CD4-positive, alpha-beta T cell treated with Interleukin-6 for 4 hours (primary cell): ENCODE measurements at regions not wholly inside any gene's neighbourhood (a gene's known extent, or its start where the extent isn't known, plus 50 kb on each side); places are given as distances from the start of the nearest gene placed in this dataset.

Source experiments
- DNase-seq: peaks from one replicate; pipeline ENCODE4 v3.0.0-alpha.2; 2020; ENCODE audit warnings: mixed read lengths

GRCh38 chr5:61969755-61970154 lies 336.3 kb upstream of the KIF2A start:
- no peak for DNase-seq

- DNase-seq = no peak
These were observed 335.8 kb upstream of the KIF2A start for GRCh38 chr5:61970218-61970617.

GRCh38 chr5:61974680-61975079 lies 331.3 kb upstream of the KIF2A start:
- DNase-seq = no peak

GRCh38 chr5:61981886-61982285 lies 324.1 kb upstream of the KIF2A start:
- DNase-seq = no peak

GRCh38 chr5:61991430-61991829 lies 314.6 kb upstream of the KIF2A start:
- no peak for DNase-seq

- DNase-seq = no peak
These were observed 314.1 kb upstream of the KIF2A start for GRCh38 chr5:61991866-61992265.

GRCh38 chr5:61993295-61993927 lies 312.6 kb upstream of the KIF2A start:
- DNase-seq = no peak

GRCh38 chr5:61994171-61994570 lies 311.8 kb upstream of the KIF2A start:
- DNase-seq = no peak

GRCh38 chr5:61995486-61995885 lies 310.5 kb upstream of the KIF2A start:
- DNase-seq = no peak

GRCh38 chr5:61999371-61999770 lies 306.6 kb upstream of the KIF2A start:
- DNase-seq = no peak

- DNase-seq = no peak
These were observed 305.4 kb upstream of the KIF2A start for GRCh38 chr5:62000646-62001045.

- no peak for DNase-seq
These were observed 304.4 kb upstream of the KIF2A start for GRCh38 chr5:62001640-62002039.

GRCh38 chr5:62002436-62002835 lies 303.6 kb upstream of the KIF2A start:
- DNase-seq = no peak

- no peak for DNase-seq
These were observed 300.5 kb upstream of the KIF2A start for GRCh38 chr5:62005551-62005950.

GRCh38 chr5:62007457-62007856 lies 298.5 kb upstream of the KIF2A start:
- DNase-seq = no peak

- no peak for DNase-seq
These were observed 294.8 kb upstream of the KIF2A start for GRCh38 chr5:62011089-62011664.

- DNase-seq = no peak
These were observed 288.9 kb upstream of the KIF2A start for GRCh38 chr5:62017092-62017491.

GRCh38 chr5:62029303-62029702 lies 276.7 kb upstream of the KIF2A start:
- no peak for DNase-seq

- no peak for DNase-seq
These were observed 275.7 kb upstream of the KIF2A start for GRCh38 chr5:62030326-62030725.

GRCh38 chr5:62038024-62038423 lies 268.0 kb upstream of the KIF2A start:
- no peak for DNase-seq

GRCh38 chr5:62041156-62041756 lies 264.8 kb upstream of the KIF2A start:
- DNase-seq = no peak

GRCh38 chr5:62042007-62042406 lies 264.0 kb upstream of the KIF2A start:
- no peak for DNase-seq

- no peak for DNase-seq
These were observed 262.4 kb upstream of the KIF2A start for GRCh38 chr5:62043289-62044280.
